AG04450 (cell line): ENCODE measurements at regions not wholly inside any gene's neighbourhood (a gene's known extent, or its start where the extent isn't known, plus 50 kb on each side); places are given as distances from the start of the nearest gene placed in this dataset.

Experiments
- CTCF ChIA-PET: fragments of 300-600, 350-600 bp; formaldehyde crosslinking; extraction: SDS; loops from one replicate; lab custom pipeline; 2022; ENCODE audit warnings: antibody characterized with exemption, inconsistent platforms; lab: Charles Lee
- POLR2A ChIA-PET: fragments of 350-600 bp; formaldehyde crosslinking; extraction: SDS; loops from one replicate; lab custom pipeline; 2021; ENCODE audit warnings: antibody characterized with exemption, inconsistent platforms; lab: Yijun Ruan, JAX
- DNase-seq: peaks from one replicate; pipeline ENCODE4 v3.0.0-alpha.2; 2011; ENCODE audit warnings: low read depth, low spot score
- H3K27ac ChIP-seq: one replicate; pipeline ENCODE4 v1.5.1; 2012; ENCODE audit warnings: low read depth, low read length, control low read depth
- H3K27me3 ChIP-seq: one replicate; pipeline ENCODE4 v1.6.0; 2012; ENCODE audit warnings: low read length; ENCODE audit not compliant: control insufficient read depth, insufficient read depth
- H3K4me3 ChIP-seq: 2 replicates; pipeline ENCODE4 v1.5.1; 2011; ENCODE audit warnings: mild to moderate bottlenecking, low read depth, low read length, control low read depth
- H3K9me3 ChIP-seq: 2 replicates; pipeline ENCODE4 v1.5.1; 2012; ENCODE audit warnings: low read length; ENCODE audit not compliant: control insufficient read depth, insufficient read depth
- TF ChIP-seq, protein P1 (sequence below): IDR thresholded peaks from 2 replicates; pipeline ENCODE4 v1.5.1; 2011; ENCODE audit warnings: low read depth, low read length, control low read depth, inconsistent platforms

DNA sequence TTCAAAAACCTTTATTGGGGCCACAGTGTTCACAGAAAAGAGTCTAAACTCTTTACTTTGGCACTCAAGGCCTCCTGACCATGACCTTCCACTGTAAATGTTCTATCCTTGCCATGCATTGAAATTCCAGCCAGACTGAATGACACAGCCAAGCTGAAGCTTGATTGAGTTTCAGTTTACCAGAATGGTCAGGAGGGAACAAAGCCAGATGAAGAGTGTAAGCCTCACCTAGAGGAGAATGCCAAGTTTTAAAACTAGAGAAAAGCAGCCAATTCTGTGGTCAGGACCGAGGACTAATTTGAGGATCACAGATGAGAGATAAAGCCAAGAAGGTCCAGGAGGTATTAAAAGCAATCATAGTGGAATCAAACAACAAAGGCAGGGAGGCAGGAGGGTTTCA lies 215.3 kb downstream of the KCNA4 start:
- DNase-seq, result no peak
- TF ChIP-seq, protein P1, sequence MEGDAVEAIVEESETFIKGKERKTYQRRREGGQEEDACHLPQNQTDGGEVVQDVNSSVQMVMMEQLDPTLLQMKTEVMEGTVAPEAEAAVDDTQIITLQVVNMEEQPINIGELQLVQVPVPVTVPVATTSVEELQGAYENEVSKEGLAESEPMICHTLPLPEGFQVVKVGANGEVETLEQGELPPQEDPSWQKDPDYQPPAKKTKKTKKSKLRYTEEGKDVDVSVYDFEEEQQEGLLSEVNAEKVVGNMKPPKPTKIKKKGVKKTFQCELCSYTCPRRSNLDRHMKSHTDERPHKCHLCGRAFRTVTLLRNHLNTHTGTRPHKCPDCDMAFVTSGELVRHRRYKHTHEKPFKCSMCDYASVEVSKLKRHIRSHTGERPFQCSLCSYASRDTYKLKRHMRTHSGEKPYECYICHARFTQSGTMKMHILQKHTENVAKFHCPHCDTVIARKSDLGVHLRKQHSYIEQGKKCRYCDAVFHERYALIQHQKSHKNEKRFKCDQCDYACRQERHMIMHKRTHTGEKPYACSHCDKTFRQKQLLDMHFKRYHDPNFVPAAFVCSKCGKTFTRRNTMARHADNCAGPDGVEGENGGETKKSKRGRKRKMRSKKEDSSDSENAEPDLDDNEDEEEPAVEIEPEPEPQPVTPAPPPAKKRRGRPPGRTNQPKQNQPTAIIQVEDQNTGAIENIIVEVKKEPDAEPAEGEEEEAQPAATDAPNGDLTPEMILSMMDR, result no peak
- no peak overlapping the region for H3K27ac ChIP-seq
- H3K27me3 ChIP-seq, result no peaks in the 10 kb centered on the region
- ChIA-PET POLR2A (no interaction called here), CTCF (no interaction called here)
- H3K9me3 ChIP-seq, result no peaks in the 10 kb centered on the region; the same call in 1 of the 2 replicates
- no peak overlapping the region for H3K4me3 ChIP-seq

DNA sequence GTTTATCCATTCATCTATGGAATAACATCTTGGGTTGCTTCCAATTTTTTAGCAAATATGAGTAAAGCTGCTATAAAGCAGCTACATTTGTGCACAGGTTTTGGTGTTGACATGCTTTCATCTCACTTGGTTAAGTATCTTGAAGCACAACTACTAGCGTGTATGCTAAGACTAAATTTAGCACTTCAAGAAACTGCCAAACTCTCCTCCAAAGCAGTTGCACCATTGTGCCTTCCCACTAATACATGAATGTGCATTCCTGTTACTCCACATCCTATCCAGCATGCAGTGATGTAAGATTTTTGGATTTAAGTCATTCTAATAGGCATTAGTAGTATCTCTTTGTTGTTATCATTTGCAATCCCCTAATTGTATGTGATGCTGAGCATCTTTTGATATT lies 230.7 kb downstream of the KCNA4 start:
- H3K27me3 ChIP-seq, result no peaks in the 10 kb centered on the region
- POLR2A ChIA-PET, result no interaction called here
- TF ChIP-seq, protein P1, result no peak
- H3K9me3 ChIP-seq, result peaks cover 3% of the 10 kb centered on the region; the same call in 1 of the 2 replicates
- no peak for DNase-seq
- CTCF ChIA-PET, result no interaction called here
- no peak overlapping the region for H3K27ac ChIP-seq
- no peak overlapping the region for H3K4me3 ChIP-seq

- H3K9me3 ChIP-seq, result peaks cover 8% of the 10 kb centered on the region
- no peak overlapping the region for H3K27ac ChIP-seq
- POLR2A ChIA-PET, result no interaction called here
- no peaks in the 10 kb centered on the region for H3K27me3 ChIP-seq
- CTCF ChIA-PET, result no interaction called here
- TF ChIP-seq, protein P1, result no peak
- no peak overlapping the region for H3K4me3 ChIP-seq
- DNase-seq, result no peak
These were observed 233.3 kb downstream of the KCNA4 start for GRCh38 chr11:29783506-29783905.

DNA sequence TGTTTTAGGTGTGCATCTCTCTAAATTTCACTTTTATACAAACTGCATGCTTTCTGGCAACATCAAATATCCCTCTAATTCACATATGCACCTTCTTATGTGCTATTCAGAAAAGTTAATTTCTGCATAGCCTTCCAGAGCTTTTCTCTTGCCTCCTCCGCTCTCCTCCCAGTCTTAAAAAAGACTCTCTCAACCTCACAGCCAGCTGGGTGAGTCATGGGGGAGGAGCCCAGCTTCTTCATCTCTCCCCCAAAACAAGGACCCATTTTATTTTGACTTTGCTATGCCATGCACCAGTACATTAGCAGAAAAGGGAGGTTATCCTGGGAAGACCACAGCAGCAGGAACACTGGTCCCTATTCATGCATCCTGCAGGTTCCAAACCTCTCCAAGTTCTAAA lies 234.4 kb downstream of the KCNA4 start:
- POLR2A ChIA-PET, result no interaction called here
- TF ChIP-seq, protein P1, result no peak
- no peak for DNase-seq

GRCh38 chr11:29781268-29781667 lies 235.6 kb downstream of the KCNA4 start:
- no peak for DNase-seq
- no peak overlapping the region for H3K27ac ChIP-seq
- H3K27me3 ChIP-seq, result no peaks in the 10 kb centered on the region
- TF ChIP-seq, protein P1, result no peak
- ChIA-PET CTCF (no interaction called here), POLR2A (no interaction called here)
- peaks cover 8% of the 10 kb centered on the region for H3K9me3 ChIP-seq
- no peak overlapping the region for H3K4me3 ChIP-seq

More for the DNA sequence above, 234.4 kb downstream of the KCNA4 start:
- Histone ChIP-seq H3K4me3 (no peak overlapping the region), H3K27me3 (no peaks in the 10 kb centered on the region), H3K27ac (no peak overlapping the region), H3K9me3 (peaks cover 8% of the 10 kb centered on the region)
- CTCF ChIA-PET, result no interaction called here
